ENCODE measurements at regions not wholly inside any gene's neighbourhood (a gene's known extent, or its start where the extent isn't known, plus 50 kb on each side); places are given as distances from the start of the nearest gene placed in this dataset.
A peak's percentile ranks its signal among the peaks of the same experiment; 100 is the strongest.

DNA sequence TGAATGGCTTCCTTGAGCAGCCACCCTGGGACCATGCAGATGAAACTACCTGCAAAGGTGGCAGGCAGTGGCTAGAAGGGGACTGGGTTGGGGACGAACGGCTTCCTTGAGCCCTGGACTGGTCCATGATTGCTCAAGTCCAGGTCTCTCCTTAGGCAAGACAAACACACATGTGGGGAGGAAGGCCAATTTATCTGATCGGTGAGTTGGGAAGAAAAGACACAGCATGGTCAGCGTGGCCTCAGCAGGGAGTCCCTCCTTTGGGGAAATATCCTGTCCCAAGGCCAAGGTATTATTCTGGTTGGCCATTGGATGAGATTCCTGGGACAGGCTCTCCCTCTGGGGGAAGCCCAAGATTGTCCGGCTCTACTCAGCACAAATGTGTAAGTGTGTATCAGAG is 116.3 kb upstream of the ERG start:
- Histone ChIP-seq H3K4me1 (ENCODE audit: control insufficient read depth in 5 of 5, insufficient read depth in 5 of 5, low read length in 5 of 5) (no peaks in the 10 kb centered on the region), H3K36me3 (ENCODE audit: control insufficient read depth in 4 of 4, insufficient read depth in 4 of 4, low read length in 4 of 4) (no peaks in the 10 kb centered on the region), H3K9me3 (ENCODE audit: control insufficient read depth in 4 of 4, insufficient read depth in 3 of 4, low read length in 3 of 4) (no peaks in the 10 kb centered on the region), H3K27ac (ENCODE audit: low read depth in 1 of 2, low read length in 1 of 2) (no peak overlapping the region), H3K4me3 (no peak overlapping the region), H3K9ac (ENCODE audit: insufficient read depth in 1 of 2, low read length in 2 of 2) (no peak overlapping the region), H3K27me3 (ENCODE audit: control insufficient read depth in 3 of 3, insufficient read depth in 3 of 3, low read length in 2 of 3) (peaks cover 0 to 5% (median 0%) of the 10 kb centered on the region in 3 donors)
- 90 to 95% methylated on average over 5 of the region's 5 CpGs for WGBS, 2 donors
- ATAC-seq (ENCODE audit: insufficient read depth, low FRiP score) (no peak), DNase-seq (no peak)
- no peak for TF ChIP-seq CTCF (IDR thresholded peaks at IDR 0.05; ENCODE audit: control extremely low read depth, extremely low read depth)

DNA sequence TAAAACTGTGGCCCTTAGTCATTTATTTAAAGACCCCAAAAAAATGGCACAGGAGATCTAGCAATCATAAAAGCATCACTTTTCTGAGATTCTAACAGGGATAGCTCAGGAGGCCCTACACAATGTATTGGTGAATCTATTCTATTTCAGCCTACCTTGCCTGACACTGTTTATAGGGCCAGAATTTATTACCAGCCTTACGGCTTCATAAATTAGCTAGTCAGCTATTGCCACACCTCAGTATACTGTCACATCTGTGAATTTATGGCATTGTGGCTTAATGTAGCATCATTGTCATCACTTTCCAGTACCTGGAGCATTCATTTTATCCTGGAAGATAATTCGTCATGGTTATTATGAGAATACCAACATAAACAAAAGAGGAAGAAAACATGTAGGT is 121.2 kb upstream of the ERG start:
- 90 to 93% methylated on average over 2 of the region's 2 CpGs for WGBS, 2 donors
- no peak overlapping the region for H3K27ac ChIP-seq (ENCODE audit: low read depth in 1 of 2, low read length in 1 of 2)
- DNase-seq (no peak), ATAC-seq (ENCODE audit: insufficient read depth, low FRiP score) (no peak)
- no peak overlapping the region for H3K9ac ChIP-seq (ENCODE audit: insufficient read depth in 1 of 2, low read length in 2 of 2)
- H3K27me3 ChIP-seq (ENCODE audit: control insufficient read depth in 3 of 3, insufficient read depth in 3 of 3, low read length in 2 of 3) = no peaks in the 10 kb centered on the region
- H3K4me3 ChIP-seq = no peak overlapping the region
- H3K9me3 ChIP-seq (ENCODE audit: control insufficient read depth in 4 of 4, insufficient read depth in 3 of 4, low read length in 3 of 4) = no peaks in the 10 kb centered on the region
- H3K36me3 ChIP-seq (ENCODE audit: control insufficient read depth in 4 of 4, insufficient read depth in 4 of 4, low read length in 4 of 4) = no peaks in the 10 kb centered on the region
- H3K4me1 ChIP-seq (ENCODE audit: control insufficient read depth in 5 of 5, insufficient read depth in 5 of 5, low read length in 5 of 5) = peaks cover 0 to 5% (median 0%) of the 10 kb centered on the region in 5 donors
- TF ChIP-seq CTCF (IDR thresholded peaks at IDR 0.05; ENCODE audit: control extremely low read depth, extremely low read depth) = no peak

DNA sequence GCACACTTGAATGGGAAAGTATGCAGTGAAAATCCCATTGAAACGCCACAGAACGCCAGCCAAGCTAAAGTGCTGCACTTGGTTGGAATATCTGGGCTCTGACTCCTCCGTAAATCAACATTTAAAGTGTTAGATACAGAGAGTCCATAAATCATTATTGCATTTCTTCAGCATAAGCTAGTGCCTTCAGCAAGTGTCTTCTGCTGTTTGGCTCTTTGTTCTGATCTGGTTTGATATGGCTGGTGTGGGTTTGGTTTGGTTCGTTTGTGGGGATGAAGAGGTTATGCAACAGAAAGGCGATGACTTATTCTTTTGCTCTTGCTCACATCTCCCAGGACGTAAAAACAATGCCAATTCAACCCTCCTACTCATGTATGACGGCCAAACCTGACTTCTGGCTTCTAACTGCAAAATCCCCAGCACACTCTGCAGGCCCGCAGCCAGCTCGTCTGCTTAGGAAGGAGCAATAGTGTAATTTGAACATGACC is 121.8 kb upstream of the ERG start:
- Histone ChIP-seq H3K36me3 (ENCODE audit: control insufficient read depth in 4 of 4, insufficient read depth in 4 of 4, low read length in 4 of 4) (no peaks in the 10 kb centered on the region), H3K9me3 (ENCODE audit: control insufficient read depth in 4 of 4, insufficient read depth in 3 of 4, low read length in 3 of 4) (no peaks in the 10 kb centered on the region), H3K4me3 (no peak overlapping the region), H3K9ac (ENCODE audit: insufficient read depth in 1 of 2, low read length in 2 of 2) (no peak overlapping the region), H3K27ac (ENCODE audit: low read depth in 1 of 2, low read length in 1 of 2) (no peak overlapping the region), H3K27me3 (ENCODE audit: control insufficient read depth in 3 of 3, insufficient read depth in 3 of 3, low read length in 2 of 3) (no peaks in the 10 kb centered on the region), H3K4me1 (ENCODE audit: control insufficient read depth in 5 of 5, insufficient read depth in 5 of 5, low read length in 5 of 5) (peaks cover 0 to 5% (median 0%) of the 10 kb centered on the region in 5 donors)
- DNase-seq (peak in 2 of 3 donors; percentile 9 to 44), ATAC-seq (ENCODE audit: insufficient read depth, low FRiP score) (peak; percentile 44)
- no peak for TF ChIP-seq CTCF (IDR thresholded peaks at IDR 0.05; ENCODE audit: control extremely low read depth, extremely low read depth)
- WGBS, 2 donors = 56 to 64% methylated on average over 9 of the region's 9 CpGs

DNA sequence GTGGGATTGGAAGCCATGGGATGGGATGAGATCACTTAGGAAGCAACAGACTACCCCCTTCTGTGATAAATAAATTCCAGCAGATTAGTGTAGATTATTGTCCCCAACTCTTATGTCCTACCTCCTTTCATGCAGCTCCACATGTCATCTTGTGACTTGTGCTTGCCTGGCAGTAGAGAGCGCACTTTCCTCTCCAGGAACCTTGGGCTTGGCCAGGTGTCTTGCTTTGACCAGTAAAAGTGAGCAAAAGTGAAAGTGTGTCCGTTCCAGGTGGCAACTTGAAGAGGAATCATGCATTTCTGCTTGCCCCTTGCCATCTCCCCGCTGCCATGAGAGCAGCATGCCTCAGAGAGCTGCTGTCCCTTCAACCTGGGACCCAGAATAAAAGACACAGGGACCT is 122.9 kb upstream of the ERG start:
- no peak overlapping the region for H3K27ac ChIP-seq (ENCODE audit: low read depth in 1 of 2, low read length in 1 of 2)
- no peak for DNase-seq
- no peak overlapping the region for H3K9ac ChIP-seq (ENCODE audit: insufficient read depth in 1 of 2, low read length in 2 of 2)
- no peaks in the 10 kb centered on the region for H3K36me3 ChIP-seq (ENCODE audit: control insufficient read depth in 4 of 4, insufficient read depth in 4 of 4, low read length in 4 of 4)
- peaks cover 0 to 5% (median 0%) of the 10 kb centered on the region in 5 donors for H3K4me1 ChIP-seq (ENCODE audit: control insufficient read depth in 5 of 5, insufficient read depth in 5 of 5, low read length in 5 of 5)
- no peaks in the 10 kb centered on the region for H3K9me3 ChIP-seq (ENCODE audit: control insufficient read depth in 4 of 4, insufficient read depth in 3 of 4, low read length in 3 of 4)
- H3K4me3 ChIP-seq = no peak overlapping the region
- no peak for ATAC-seq (ENCODE audit: insufficient read depth, low FRiP score)
- WGBS, 2 donors = 90 to 97% methylated on average over 3 of the region's 3 CpGs
- H3K27me3 ChIP-seq (ENCODE audit: control insufficient read depth in 3 of 3, insufficient read depth in 3 of 3, low read length in 2 of 3) = no peaks in the 10 kb centered on the region
- no peak for TF ChIP-seq CTCF (IDR thresholded peaks at IDR 0.05; ENCODE audit: control extremely low read depth, extremely low read depth)

All from lung (tissue), 11 donors.